Right kidney (tissue), 1 donor: ENCODE measurements at regions not wholly inside any gene's neighbourhood (a gene's known extent, or its start where the extent isn't known, plus 50 kb on each side); places are given as distances from the start of the nearest gene placed in this dataset.
"Not testable (repeated sequence)": the region's sequence is repeated elsewhere in the genome, so short reads cannot be mapped to it uniquely, and the experiment has no call there.

ENCODE experiments used
- DNase-seq: peaks from one replicate; pipeline ENCODE4 v3.0.0-alpha.2; 2016

GRCh38 chr16:51531271-51531670 is 380.2 kb upstream of the SALL1 start:
- no peak for DNase-seq

GRCh38 chr16:51527349-51527748 is 376.3 kb upstream of the SALL1 start:
- DNase-seq: no peak

GRCh38 chr16:51526621-51527020 is 375.6 kb upstream of the SALL1 start:
- no peak for DNase-seq

- no peak for DNase-seq
Observed at GRCh38 chr16:51524555-51525373, 373.7 kb upstream of the SALL1 start.

GRCh38 chr16:51524070-51524469 is 373.0 kb upstream of the SALL1 start:
- DNase-seq: no peak

GRCh38 chr16:51523400-51523799 is 372.3 kb upstream of the SALL1 start:
- DNase-seq: no peak

- DNase-seq: no peak
Observed at GRCh38 chr16:51522902-51523301, 371.8 kb upstream of the SALL1 start.

- DNase-seq: not testable (repeated sequence)
Observed at GRCh38 chr16:51516960-51517359, 365.9 kb upstream of the SALL1 start.

- DNase-seq: no peak
Observed at GRCh38 chr16:51510416-51510815, 359.3 kb upstream of the SALL1 start.

GRCh38 chr16:51509336-51509735 is 358.3 kb upstream of the SALL1 start:
- DNase-seq: no peak

- DNase-seq: no peak
Observed at GRCh38 chr16:51508490-51509212, 357.6 kb upstream of the SALL1 start.

GRCh38 chr16:51507286-51507685 is 356.2 kb upstream of the SALL1 start:
- DNase-seq: no peak

GRCh38 chr16:51500306-51500705 is 349.2 kb upstream of the SALL1 start:
- DNase-seq: no peak

GRCh38 chr16:51497541-51498211 is 346.6 kb upstream of the SALL1 start:
- DNase-seq: no peak

- DNase-seq: no peak
Observed at GRCh38 chr16:51490866-51491265, 339.8 kb upstream of the SALL1 start.

- DNase-seq: no peak
Observed at GRCh38 chr16:51487880-51488279, 336.8 kb upstream of the SALL1 start.

- DNase-seq: no peak
Observed at GRCh38 chr16:51474414-51475091, 323.5 kb upstream of the SALL1 start.

GRCh38 chr16:51473091-51473490 is 322.0 kb upstream of the SALL1 start:
- DNase-seq: no peak

GRCh38 chr16:51470492-51470891 is 319.4 kb upstream of the SALL1 start:
- no peak for DNase-seq

- DNase-seq: no peak
Observed at GRCh38 chr16:51464996-51465395, 313.9 kb upstream of the SALL1 start.

- DNase-seq: no peak
Observed at GRCh38 chr16:51461255-51461654, 310.2 kb upstream of the SALL1 start.

- DNase-seq: no peak
Observed at GRCh38 chr16:51458356-51459140, 307.5 kb upstream of the SALL1 start.
